ENCODE measurements at regions not wholly inside any gene's neighbourhood (a gene's known extent, or its start where the extent isn't known, plus 50 kb on each side); places are given as distances from the start of the nearest gene placed in this dataset.

GRCh38 chr18:41899535-41899934 is 55.5 kb upstream of the PIK3C3 start:
- no peak overlapping the region for H3K4me3 ChIP-seq (ENCODE audit: low read length)
- Mint-ChIP-seq H3K4me3 (no peak overlapping the region), H3K9me3 (no peaks in the 10 kb centered on the region), H3K27me3 (peaks cover 0 to 4% of the 10 kb centered on the region in 2 donors), H3K27ac (no peak overlapping the region), H3K4me1 (no peaks in the 10 kb centered on the region), H3K36me3 (no peaks in the 10 kb centered on the region)
- H3K36me3 ChIP-seq (ENCODE audit: insufficient read depth, low read length) = no peaks in the 10 kb centered on the region
- POLR2A ChIA-PET = no interaction called here
- no peak overlapping the region for H3K27ac ChIP-seq (ENCODE audit: low read depth, low read length)
- H3K9me3 ChIP-seq (ENCODE audit: low read length) = no peaks in the 10 kb centered on the region
- H3K27me3 ChIP-seq (ENCODE audit: insufficient read depth, low read length, poor library complexity, severe bottlenecking) = no peaks in the 10 kb centered on the region
- no peaks in the 10 kb centered on the region for H3K4me1 ChIP-seq (ENCODE audit: insufficient read depth, low read length)
- CTCF ChIA-PET = no interaction called here
- no peak for DNase-seq

GRCh38 chr18:41893432-41893831 is 61.6 kb upstream of the PIK3C3 start:
- CTCF ChIA-PET = no interaction called here
- no peak overlapping the region for H3K27ac Mint-ChIP-seq
- H3K36me3 Mint-ChIP-seq = no peaks in the 10 kb centered on the region
- Histone ChIP-seq H3K27me3 (ENCODE audit: insufficient read depth, low read length, poor library complexity, severe bottlenecking) (no peaks in the 10 kb centered on the region), H3K9me3 (ENCODE audit: low read length) (no peaks in the 10 kb centered on the region), H3K36me3 (ENCODE audit: insufficient read depth, low read length) (no peaks in the 10 kb centered on the region), H3K4me3 (ENCODE audit: low read length) (no peak overlapping the region), H3K27ac (ENCODE audit: low read depth, low read length) (no peak overlapping the region), H3K4me1 (ENCODE audit: insufficient read depth, low read length) (no peaks in the 10 kb centered on the region)
- H3K4me3 Mint-ChIP-seq = no peak overlapping the region
- POLR2A ChIA-PET = no interaction called here
- H3K27me3 Mint-ChIP-seq = peaks cover 0 to 4% of the 10 kb centered on the region in 2 donors
- no peaks in the 10 kb centered on the region for H3K9me3 Mint-ChIP-seq
- no peak for DNase-seq
- H3K4me1 Mint-ChIP-seq = no peaks in the 10 kb centered on the region

GRCh38 chr18:41887100-41887499 is 67.9 kb upstream of the PIK3C3 start:
- no peaks in the 10 kb centered on the region for H3K4me1 Mint-ChIP-seq
- no peak overlapping the region for H3K27ac ChIP-seq (ENCODE audit: low read depth, low read length)
- H3K4me3 ChIP-seq (ENCODE audit: low read length) = no peak overlapping the region
- no peak overlapping the region for H3K27ac Mint-ChIP-seq
- no peaks in the 10 kb centered on the region for H3K9me3 Mint-ChIP-seq
- ChIA-PET CTCF (no interaction called here), POLR2A (no interaction called here)
- no peak for DNase-seq
- H3K27me3 Mint-ChIP-seq = no peaks in the 10 kb centered on the region
- H3K4me1 ChIP-seq (ENCODE audit: insufficient read depth, low read length) = no peaks in the 10 kb centered on the region
- H3K27me3 ChIP-seq (ENCODE audit: insufficient read depth, low read length, poor library complexity, severe bottlenecking) = no peaks in the 10 kb centered on the region
- no peaks in the 10 kb centered on the region for H3K36me3 Mint-ChIP-seq
- no peaks in the 10 kb centered on the region for H3K9me3 ChIP-seq (ENCODE audit: low read length)
- H3K36me3 ChIP-seq (ENCODE audit: insufficient read depth, low read length) = no peaks in the 10 kb centered on the region
- H3K4me3 Mint-ChIP-seq = no peak overlapping the region

- no peaks in the 10 kb centered on the region for H3K4me1 Mint-ChIP-seq
- H3K4me3 Mint-ChIP-seq = no peak overlapping the region
- H3K4me1 ChIP-seq (ENCODE audit: insufficient read depth, low read length) = no peaks in the 10 kb centered on the region
- H3K27ac ChIP-seq (ENCODE audit: low read depth, low read length) = no peak overlapping the region
- H3K27me3 ChIP-seq (ENCODE audit: insufficient read depth, low read length, poor library complexity, severe bottlenecking) = no peaks in the 10 kb centered on the region
- H3K27ac Mint-ChIP-seq = no peak overlapping the region
- H3K36me3 ChIP-seq (ENCODE audit: insufficient read depth, low read length) = no peaks in the 10 kb centered on the region
- H3K4me3 ChIP-seq (ENCODE audit: low read length) = no peak overlapping the region
- POLR2A ChIA-PET = no interaction called here
- H3K9me3 Mint-ChIP-seq = no peaks in the 10 kb centered on the region
- CTCF ChIA-PET = no interaction called here
- no peaks in the 10 kb centered on the region for H3K27me3 Mint-ChIP-seq
- no peaks in the 10 kb centered on the region for H3K36me3 Mint-ChIP-seq
- H3K9me3 ChIP-seq (ENCODE audit: low read length) = no peaks in the 10 kb centered on the region
- no peak for DNase-seq
These were observed 68.8 kb upstream of the PIK3C3 start for GRCh38 chr18:41886126-41886807.

DNA sequence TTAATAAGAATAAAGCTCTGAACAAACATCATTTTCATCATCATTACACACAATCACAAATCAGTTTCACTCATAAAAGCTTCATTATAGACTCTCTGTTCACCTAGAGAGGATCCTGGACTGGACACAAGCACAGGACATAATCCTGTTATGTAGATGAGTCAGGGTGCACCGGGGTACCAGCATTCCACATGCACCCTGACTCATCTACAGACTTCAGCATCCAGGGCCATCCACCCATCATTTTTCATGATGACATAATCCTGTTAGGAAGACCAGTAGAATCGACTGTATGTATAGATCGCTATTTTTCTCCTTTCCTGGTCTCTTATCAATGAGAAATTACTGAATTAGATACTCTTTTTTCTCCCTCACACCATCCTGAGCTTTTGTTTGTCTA is 73.7 kb upstream of the PIK3C3 start:
- H3K27ac Mint-ChIP-seq = no peak overlapping the region

DNA sequence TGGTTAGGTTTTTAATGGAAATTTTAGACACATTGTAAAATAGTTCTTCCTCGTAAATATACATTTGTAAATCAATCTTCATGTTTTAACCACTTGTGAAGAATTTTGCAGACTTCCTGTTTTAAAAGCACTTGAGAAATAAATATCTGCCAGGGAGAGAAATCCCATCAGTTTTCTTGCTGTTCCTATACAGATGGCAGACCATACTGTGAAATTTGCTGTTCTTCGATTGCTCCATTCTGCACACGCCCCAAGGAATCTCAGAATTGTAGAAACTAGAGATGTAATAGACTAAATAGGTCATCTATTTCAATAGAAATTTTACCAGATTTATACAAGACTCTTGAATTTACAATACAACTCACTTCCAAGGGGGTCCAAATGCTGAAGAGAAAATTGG is 75.8 kb upstream of the PIK3C3 start:
- no peaks in the 10 kb centered on the region for H3K4me1 ChIP-seq (ENCODE audit: insufficient read depth, low read length)
- Mint-ChIP-seq H3K27me3 (peaks cover 0 to 1% of the 10 kb centered on the region in 2 donors), H3K9me3 (no peaks in the 10 kb centered on the region), H3K4me3 (no peak overlapping the region), H3K4me1 (no peaks in the 10 kb centered on the region), H3K27ac (no peak overlapping the region), H3K36me3 (no peaks in the 10 kb centered on the region)
- no peak overlapping the region for H3K4me3 ChIP-seq (ENCODE audit: low read length)
- POLR2A ChIA-PET = no interaction called here
- H3K27me3 ChIP-seq (ENCODE audit: insufficient read depth, low read length, poor library complexity, severe bottlenecking) = no peaks in the 10 kb centered on the region
- H3K9me3 ChIP-seq (ENCODE audit: low read length) = no peaks in the 10 kb centered on the region
- no peak overlapping the region for H3K27ac ChIP-seq (ENCODE audit: low read depth, low read length)
- no peaks in the 10 kb centered on the region for H3K36me3 ChIP-seq (ENCODE audit: insufficient read depth, low read length)
- no peak for DNase-seq
- CTCF ChIA-PET = no interaction called here

More for the DNA sequence above, 73.7 kb upstream of the PIK3C3 start:
- H3K9me3 ChIP-seq (ENCODE audit: low read length) = no peaks in the 10 kb centered on the region
- ChIA-PET POLR2A (no interaction called here), CTCF (no interaction called here)
- Mint-ChIP-seq H3K4me3 (no peak overlapping the region), H3K36me3 (no peaks in the 10 kb centered on the region), H3K27me3 (no peaks in the 10 kb centered on the region), H3K4me1 (no peaks in the 10 kb centered on the region), H3K9me3 (no peaks in the 10 kb centered on the region)
- DNase-seq = no peak
- H3K27me3 ChIP-seq (ENCODE audit: insufficient read depth, low read length, poor library complexity, severe bottlenecking) = no peaks in the 10 kb centered on the region
- H3K4me1 ChIP-seq (ENCODE audit: insufficient read depth, low read length) = no peaks in the 10 kb centered on the region
- H3K4me3 ChIP-seq (ENCODE audit: low read length) = no peak overlapping the region
- H3K27ac ChIP-seq (ENCODE audit: low read depth, low read length) = no peak overlapping the region
- no peaks in the 10 kb centered on the region for H3K36me3 ChIP-seq (ENCODE audit: insufficient read depth, low read length)

GRCh38 chr18:41875094-41875780 is 79.8 kb upstream of the PIK3C3 start:
- no peak overlapping the region for H3K4me3 Mint-ChIP-seq
- ChIA-PET POLR2A (no interaction called here), CTCF (no interaction called here)
- H3K27me3 Mint-ChIP-seq = peaks cover 1 to 2% of the 10 kb centered on the region in 2 donors
- no peaks in the 10 kb centered on the region for H3K27me3 ChIP-seq (ENCODE audit: insufficient read depth, low read length, poor library complexity, severe bottlenecking)
- no peak for DNase-seq
- no peaks in the 10 kb centered on the region for H3K9me3 Mint-ChIP-seq
- H3K27ac ChIP-seq (ENCODE audit: low read depth, low read length) = no peak overlapping the region
- no peaks in the 10 kb centered on the region for H3K9me3 ChIP-seq (ENCODE audit: low read length)
- H3K4me1 Mint-ChIP-seq = no peaks in the 10 kb centered on the region
- H3K27ac Mint-ChIP-seq = no peak overlapping the region
- no peak overlapping the region for H3K4me3 ChIP-seq (ENCODE audit: low read length)
- H3K4me1 ChIP-seq (ENCODE audit: insufficient read depth, low read length) = no peaks in the 10 kb centered on the region
- H3K36me3 ChIP-seq (ENCODE audit: insufficient read depth, low read length) = no peaks in the 10 kb centered on the region
- no peaks in the 10 kb centered on the region for H3K36me3 Mint-ChIP-seq

- no peak for DNase-seq
- Mint-ChIP-seq H3K9me3 (no peaks in the 10 kb centered on the region), H3K4me1 (no peaks in the 10 kb centered on the region), H3K36me3 (no peaks in the 10 kb centered on the region), H3K4me3 (no peak overlapping the region), H3K27ac (no peak overlapping the region), H3K27me3 (peaks cover 1 to 2% of the 10 kb centered on the region in 2 donors)
- H3K27me3 ChIP-seq (ENCODE audit: insufficient read depth, low read length, poor library complexity, severe bottlenecking) = no peaks in the 10 kb centered on the region
- H3K27ac ChIP-seq (ENCODE audit: low read depth, low read length) = no peak overlapping the region
- no peak overlapping the region for H3K4me3 ChIP-seq (ENCODE audit: low read length)
- no peaks in the 10 kb centered on the region for H3K9me3 ChIP-seq (ENCODE audit: low read length)
- no peaks in the 10 kb centered on the region for H3K36me3 ChIP-seq (ENCODE audit: insufficient read depth, low read length)
- CTCF ChIA-PET = no interaction called here
- POLR2A ChIA-PET = no interaction called here
- H3K4me1 ChIP-seq (ENCODE audit: insufficient read depth, low read length) = no peaks in the 10 kb centered on the region
These were observed 81.3 kb upstream of the PIK3C3 start for GRCh38 chr18:41873730-41874129.

Data from CD8-positive, alpha-beta memory T cell (primary cell).